Chondrocyte (in vitro differentiated cells): ENCODE measurements at regions not wholly inside any gene's neighbourhood (a gene's known extent, or its start where the extent isn't known, plus 50 kb on each side); places are given as distances from the start of the nearest gene placed in this dataset.
A peak's percentile ranks its signal among the peaks of the same experiment; 100 is the strongest.
"Not testable (repeated sequence)": the region's sequence is repeated elsewhere in the genome, so short reads cannot be mapped to it uniquely, and the experiment has no call there.

Experiments
- DNase-seq: peaks from one replicate; pipeline ENCODE4 v3.0.0; 2021; ENCODE audit warnings: mixed read lengths, low spot score
- H3K27ac Mint-ChIP-seq: one replicate; pipeline ENCODE4 v1.8.0; 2021; ENCODE audit warnings: mild to moderate bottlenecking, moderate library complexity, mixed read lengths; ENCODE audit not compliant: unreplicated experiment
- H3K27me3 Mint-ChIP-seq: 2 replicates; pipeline ENCODE4 v1.8.0; 2021; ENCODE audit warnings: low read depth, mixed read lengths
- H3K36me3 Mint-ChIP-seq: 2 replicates; pipeline ENCODE4 v1.8.0; 2021; ENCODE audit warnings: low read depth, mixed read lengths
- H3K4me1 Mint-ChIP-seq: 2 replicates; pipeline ENCODE4 v1.8.0; 2021; ENCODE audit warnings: low read depth, mild to moderate bottlenecking, mixed read lengths
- H3K4me3 Mint-ChIP-seq: one replicate; pipeline ENCODE4 v1.8.0; 2021; ENCODE audit warnings: mild to moderate bottlenecking, moderate library complexity, mixed read lengths; ENCODE audit not compliant: unreplicated experiment
- H3K9me3 Mint-ChIP-seq: 2 replicates; pipeline ENCODE4 v1.8.0; 2021; ENCODE audit warnings: low read depth, mixed read lengths
- CTCF ChIP-seq: fragments of 200-600 bp; sonication (generic); IDR thresholded peaks from 2 replicates; pipeline ENCODE4 v1.5.0; 2021; ENCODE audit warnings: antibody characterized with exemption, mild to moderate bottlenecking, moderate library complexity

- Mint-ChIP-seq H3K27ac (no peak overlapping the region), H3K36me3 (no peaks in the 10 kb centered on the region), H3K27me3 (no peaks in the 10 kb centered on the region), H3K9me3 (no peaks in the 10 kb centered on the region), H3K4me3 (no peak overlapping the region), H3K4me1 (peaks cover 23% of the 10 kb centered on the region)
- no peak for TF ChIP-seq CTCF
- DNase-seq, result no peak
Measured at GRCh38 chr3:197397838-197398237, 99.4 kb upstream of the DLG1 start.

GRCh38 chr3:197394464-197395321 is 96.3 kb upstream of the DLG1 start:
- Mint-ChIP-seq H3K27ac (peak overlapping the region; percentile 99), H3K4me3 (no peak overlapping the region), H3K9me3 (no peaks in the 10 kb centered on the region), H3K27me3 (no peaks in the 10 kb centered on the region), H3K36me3 (no peaks in the 10 kb centered on the region), H3K4me1 (peaks cover 27% of the 10 kb centered on the region)
- TF ChIP-seq CTCF, result no peak
- DNase-seq, result no peak

GRCh38 chr3:197394126-197394463 is 95.7 kb upstream of the DLG1 start:
- DNase-seq, H3K9me3 Mint-ChIP-seq, H3K27me3 Mint-ChIP-seq, H3K4me3 Mint-ChIP-seq, H3K36me3 Mint-ChIP-seq: not testable (repeated sequence)
- peak overlapping the region; percentile 99 for H3K27ac Mint-ChIP-seq
- H3K4me1 Mint-ChIP-seq, result peaks cover 27% of the 10 kb centered on the region

GRCh38 chr3:197393711-197394110 is 95.3 kb upstream of the DLG1 start:
- no peaks in the 10 kb centered on the region for H3K36me3 Mint-ChIP-seq
- peak overlapping the region; percentile 99 for H3K27ac Mint-ChIP-seq
- TF ChIP-seq CTCF, result no peak
- H3K9me3 Mint-ChIP-seq, result no peaks in the 10 kb centered on the region
- DNase-seq, result no peak
- H3K4me3 Mint-ChIP-seq, result no peak overlapping the region
- peaks cover 27% of the 10 kb centered on the region for H3K4me1 Mint-ChIP-seq
- H3K27me3 Mint-ChIP-seq, result no peaks in the 10 kb centered on the region

GRCh38 chr3:197392961-197393360 is 94.5 kb upstream of the DLG1 start:
- Mint-ChIP-seq H3K27ac (peak overlapping the region; percentile 99), H3K4me3 (no peak overlapping the region)

More at GRCh38 chr3:197392961-197393360, 94.5 kb upstream of the DLG1 start:
- H3K9me3 Mint-ChIP-seq, result no peaks in the 10 kb centered on the region
- no peaks in the 10 kb centered on the region for H3K27me3 Mint-ChIP-seq
- H3K36me3 Mint-ChIP-seq, result no peaks in the 10 kb centered on the region
- DNase-seq, result no peak
- TF ChIP-seq CTCF, result no peak
- H3K4me1 Mint-ChIP-seq, result peaks cover 27% of the 10 kb centered on the region
